ENCODE measurements at regions not wholly inside any gene's neighbourhood (a gene's known extent, or its start where the extent isn't known, plus 50 kb on each side); places are given as distances from the start of the nearest gene placed in this dataset.
"Not testable (repeated sequence)": the region's sequence is repeated elsewhere in the genome, so short reads cannot be mapped to it uniquely, and the experiment has no call there.

DNA sequence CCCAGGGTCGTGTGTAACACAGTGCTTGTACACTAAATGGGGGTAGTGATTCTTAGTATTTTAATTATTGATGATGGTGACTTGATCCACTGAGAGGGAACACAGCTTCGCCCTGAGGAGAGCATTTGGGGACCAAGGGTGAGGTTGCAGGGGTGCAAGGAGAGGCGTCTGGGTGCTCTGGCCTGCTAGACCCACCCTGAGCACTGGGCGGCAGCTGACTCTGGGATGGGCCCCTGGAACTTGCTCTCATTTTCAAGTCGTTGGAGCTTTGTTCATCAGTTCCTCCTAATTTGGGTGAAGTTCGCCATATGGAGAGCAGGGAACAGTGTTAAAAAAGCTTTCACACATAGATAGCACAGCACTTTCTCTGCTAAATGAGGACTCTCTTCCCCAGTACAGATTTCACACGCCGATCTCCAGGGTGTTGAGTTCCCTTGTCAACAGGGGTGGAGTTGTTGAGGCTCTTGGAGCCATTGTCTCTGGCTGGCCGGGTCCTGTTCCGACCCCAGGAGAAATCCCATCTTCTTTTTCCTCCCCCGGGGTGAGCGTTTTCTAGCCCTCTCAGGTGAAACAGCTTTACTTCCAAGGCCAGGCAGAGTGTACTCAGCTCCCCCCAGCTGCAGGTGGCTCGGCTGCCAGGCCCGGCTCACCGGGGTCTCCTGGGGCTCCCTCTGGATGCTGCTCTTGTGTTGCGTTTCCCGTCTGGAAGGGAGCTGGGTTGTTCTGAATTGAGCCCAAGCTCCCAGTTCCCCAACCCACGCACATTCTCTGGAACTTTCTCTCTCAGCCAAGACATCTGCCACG lies 367.4 kb downstream of the RPS6KC1 start:
- DNase-seq, result no peak

DNA sequence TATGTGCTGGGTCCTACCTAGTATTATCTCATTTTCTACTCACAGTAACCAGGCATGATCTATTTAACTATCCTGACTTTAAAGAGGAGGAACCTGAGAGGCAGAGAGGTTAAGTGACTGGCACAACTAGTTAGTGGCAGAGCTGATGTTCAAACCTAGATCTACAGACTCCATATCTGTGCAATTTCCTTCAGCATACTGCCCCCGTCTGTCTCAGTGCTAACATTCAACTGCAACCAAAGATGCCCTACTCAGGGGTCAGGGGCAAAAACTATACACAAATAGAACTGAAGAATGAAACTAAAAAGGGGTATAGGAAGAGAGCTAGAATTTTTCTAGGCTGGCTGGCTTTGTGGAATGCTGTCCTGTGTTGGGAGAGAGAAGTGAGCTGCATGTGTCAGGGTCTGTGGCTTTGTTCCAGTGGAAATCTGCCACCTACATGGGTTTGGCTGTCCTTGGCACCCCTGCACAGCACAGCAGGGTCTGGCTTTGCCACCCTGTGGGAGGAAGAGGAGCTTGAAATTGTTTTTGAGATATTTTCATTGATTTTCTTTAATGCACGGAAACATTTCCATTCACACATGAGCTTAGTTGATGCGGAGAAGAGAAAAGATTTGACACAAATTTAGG lies 368.5 kb downstream of the RPS6KC1 start:
- no peak for DNase-seq

DNA sequence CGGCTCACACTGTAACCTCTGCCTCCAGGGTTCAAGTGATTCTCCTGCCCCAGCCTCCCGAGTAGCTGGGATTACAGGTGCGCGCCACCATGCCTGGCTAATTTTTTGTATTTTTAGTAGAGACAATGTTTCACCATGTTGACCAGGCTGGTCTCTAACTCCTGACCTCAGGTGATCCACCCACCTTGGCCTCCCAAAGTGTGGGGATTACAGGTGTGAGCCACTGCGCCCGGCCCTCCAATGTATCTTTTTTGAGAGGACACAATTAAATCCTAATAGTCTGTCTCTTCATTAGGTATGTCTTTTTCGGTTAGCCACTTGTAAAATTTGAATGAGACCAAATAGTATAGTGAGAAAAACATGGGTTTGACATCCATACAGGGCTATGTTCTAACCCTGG lies 370.1 kb downstream of the RPS6KC1 start:
- DNase-seq, result not testable (repeated sequence)

DNA sequence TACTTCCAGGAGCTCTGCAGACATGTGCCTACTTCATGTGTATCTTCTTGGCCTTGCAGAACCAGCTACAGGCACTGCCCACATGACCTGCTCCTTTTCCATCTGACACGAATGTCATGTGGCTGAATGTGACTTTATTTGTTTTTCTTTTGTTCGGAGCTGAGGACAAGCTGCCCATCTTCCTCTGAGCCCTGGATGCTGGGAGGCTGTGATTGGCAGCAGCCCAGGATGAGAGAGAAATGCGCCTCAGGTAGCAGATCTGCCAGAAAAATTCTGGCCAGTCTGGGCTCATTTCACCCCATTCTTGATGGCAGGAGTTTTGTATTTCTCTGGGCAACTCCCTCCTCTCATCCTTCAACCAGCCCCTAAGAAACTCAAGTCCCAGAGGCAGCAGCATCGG lies 372.0 kb downstream of the RPS6KC1 start:
- DNase-seq, result no peak

DNA sequence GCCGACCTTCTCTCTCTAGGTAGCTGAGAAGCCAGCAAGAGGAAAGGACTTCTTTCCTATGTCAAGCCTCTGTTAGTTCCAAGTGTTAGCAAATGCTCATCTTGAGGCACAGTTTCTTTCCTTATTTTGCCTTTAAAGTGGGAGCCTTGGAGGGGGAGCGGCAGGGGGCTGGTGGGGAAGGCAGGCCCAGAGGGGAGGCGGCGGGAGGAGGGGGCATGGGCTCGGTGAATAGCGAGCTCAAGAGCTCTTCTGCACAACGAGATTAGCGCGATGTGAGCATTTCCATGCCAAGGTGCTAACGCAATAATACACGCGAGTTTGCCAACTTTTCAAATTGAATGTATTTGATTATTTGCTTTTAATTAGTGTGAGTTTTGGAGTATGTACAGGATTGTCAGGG lies 372.6 kb downstream of the RPS6KC1 start:
- no peak for DNase-seq

DNA sequence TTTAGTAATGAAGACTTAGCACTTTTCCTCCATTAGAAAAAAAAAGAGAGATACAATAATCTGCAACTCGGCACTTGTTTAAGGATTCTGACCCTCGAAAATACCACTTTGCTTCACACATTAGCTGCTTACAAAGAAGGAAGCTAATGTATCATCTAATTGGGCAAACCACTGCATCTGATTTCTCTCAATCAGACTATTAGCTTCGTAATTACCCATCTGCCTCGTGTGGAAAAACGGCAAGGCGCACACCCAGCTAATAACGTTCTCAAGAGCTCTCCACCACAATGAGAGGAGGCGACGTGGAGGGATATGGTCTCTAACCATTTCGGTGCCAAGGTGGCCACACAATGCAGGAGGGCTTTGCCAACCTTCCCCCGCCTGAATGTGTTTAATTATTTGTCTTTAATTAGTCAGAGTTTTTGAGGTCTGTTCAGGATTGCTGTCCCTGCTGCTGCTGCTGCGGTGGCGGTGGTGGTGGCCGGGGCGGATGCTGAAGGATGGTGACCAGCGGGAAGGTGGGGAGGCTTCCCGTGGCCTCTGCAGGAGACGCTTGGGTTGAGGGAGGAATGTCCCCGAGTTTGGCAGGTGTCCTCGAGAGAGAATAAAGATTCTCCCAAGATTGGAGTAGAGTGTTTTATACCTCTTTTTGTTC lies 374.5 kb downstream of the RPS6KC1 start:
- no peak for DNase-seq

DNA sequence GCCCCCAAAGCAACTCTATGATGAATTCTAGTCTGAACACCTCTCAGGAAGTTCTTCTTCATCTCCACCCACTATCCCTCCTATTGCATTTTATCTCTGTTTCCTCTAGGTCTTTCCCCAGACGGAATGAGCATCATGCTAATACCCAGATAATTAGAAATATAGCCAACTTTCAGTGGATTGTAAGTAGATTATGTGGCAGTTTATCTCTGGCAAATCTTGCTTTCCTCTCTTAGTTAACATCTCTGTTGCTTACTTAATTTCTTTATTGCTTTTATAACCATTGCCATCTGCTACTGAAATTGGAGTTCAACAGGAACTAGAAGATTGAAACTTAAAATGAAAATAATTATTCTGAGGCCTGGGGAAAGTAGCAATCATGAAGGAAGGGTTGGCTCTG lies 378.6 kb downstream of the RPS6KC1 start:
- DNase-seq, result no peak

DNA sequence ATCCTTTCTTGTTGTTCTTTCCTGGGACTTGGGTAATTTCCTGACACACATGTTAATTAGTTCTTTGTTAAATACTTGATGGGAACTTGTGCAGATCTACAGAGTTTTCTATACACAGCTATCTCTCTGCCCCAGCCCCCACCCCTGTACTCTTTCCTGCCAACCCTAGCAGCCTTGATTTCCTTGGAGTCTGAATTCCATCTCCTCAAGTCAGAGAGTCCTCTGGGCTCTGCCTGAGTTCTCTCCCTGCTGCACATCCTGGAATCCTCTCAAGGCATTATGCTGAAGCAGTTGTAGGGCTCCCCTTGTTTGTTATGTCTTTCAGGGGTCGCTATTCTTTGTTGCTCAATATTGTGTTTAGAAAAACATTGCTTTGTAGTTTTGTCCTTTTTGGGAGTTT lies 384.7 kb downstream of the RPS6KC1 start:
- DNase-seq, result no peak

DNA sequence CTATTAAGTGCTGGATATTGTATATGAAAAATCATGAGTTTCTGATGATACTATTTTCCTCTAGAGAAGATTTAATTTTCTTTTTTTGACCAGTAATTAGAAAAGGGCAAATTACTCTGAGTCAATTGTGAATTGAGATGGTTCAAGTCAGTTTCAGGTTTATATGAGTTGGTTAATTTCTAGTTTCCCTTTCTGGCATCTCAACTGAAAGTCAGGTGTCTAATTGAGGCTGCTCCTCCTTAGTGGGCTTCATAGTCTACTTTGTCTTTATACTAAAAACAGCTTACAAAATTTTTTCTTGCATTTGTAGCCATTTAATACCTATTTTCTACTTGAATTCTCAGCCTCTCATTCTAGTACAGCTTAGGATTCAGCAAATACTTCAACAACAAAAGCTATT lies 387.3 kb downstream of the RPS6KC1 start:
- no peak for DNase-seq

DNA sequence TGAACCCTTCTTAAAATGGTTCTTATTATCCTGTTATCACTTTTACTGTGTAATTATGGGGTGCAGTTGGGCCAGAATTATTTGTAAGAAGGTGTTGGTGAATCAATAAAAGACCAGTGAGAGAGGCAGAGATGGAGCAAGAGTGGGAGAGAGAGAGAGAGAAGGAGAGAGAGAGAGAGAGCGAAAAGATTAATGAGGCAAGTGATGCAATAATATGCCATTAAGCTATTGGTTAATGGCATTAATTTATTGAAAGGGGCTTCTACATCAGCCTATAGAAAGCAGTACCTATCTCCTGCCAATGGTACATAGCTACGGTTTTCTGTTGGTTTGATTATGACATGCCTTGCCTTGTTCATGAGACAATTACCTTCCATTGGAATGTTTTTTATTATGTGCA lies 388.7 kb downstream of the RPS6KC1 start:
- no peak for DNase-seq

DNA sequence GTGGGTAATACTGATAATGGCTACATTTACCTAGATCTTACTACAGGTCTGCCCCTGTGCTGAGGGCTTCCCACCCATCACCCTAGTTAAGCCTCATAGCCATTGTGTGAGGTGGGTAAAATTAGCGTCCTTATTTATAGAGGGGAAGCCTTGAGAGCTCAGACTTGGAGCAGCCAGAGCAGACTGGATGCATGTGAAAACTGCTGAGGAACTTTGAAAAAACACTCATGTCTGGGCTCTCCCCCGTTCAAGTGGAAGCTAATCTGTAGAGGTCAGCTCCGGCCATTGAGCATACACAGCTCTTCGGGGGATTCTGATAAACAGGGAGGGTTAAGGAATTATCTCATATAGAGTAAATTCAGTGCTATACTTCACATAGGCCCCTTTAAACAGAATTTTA lies 389.7 kb downstream of the RPS6KC1 start:
- DNase-seq, result no peak

DNA sequence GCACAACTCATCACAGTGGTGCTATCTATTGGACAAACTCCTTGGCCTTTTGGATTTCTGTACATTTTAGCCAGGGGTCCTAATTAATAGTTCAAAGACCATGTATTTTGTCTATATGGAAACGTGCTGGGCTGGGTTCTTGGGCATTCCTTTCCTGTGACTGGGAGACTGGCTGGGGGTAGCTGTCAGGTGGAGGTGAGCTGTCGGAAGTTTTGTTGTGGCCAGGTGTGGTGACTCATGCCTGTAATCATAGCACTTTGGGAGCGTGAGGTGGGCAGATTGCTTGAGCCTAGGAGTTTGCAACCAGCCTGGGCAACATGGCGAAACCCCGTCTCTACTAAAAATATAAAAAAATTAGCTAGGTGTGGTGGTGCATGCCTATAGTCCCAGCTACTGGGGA lies 392.4 kb downstream of the RPS6KC1 start:
- no peak for DNase-seq

DNA sequence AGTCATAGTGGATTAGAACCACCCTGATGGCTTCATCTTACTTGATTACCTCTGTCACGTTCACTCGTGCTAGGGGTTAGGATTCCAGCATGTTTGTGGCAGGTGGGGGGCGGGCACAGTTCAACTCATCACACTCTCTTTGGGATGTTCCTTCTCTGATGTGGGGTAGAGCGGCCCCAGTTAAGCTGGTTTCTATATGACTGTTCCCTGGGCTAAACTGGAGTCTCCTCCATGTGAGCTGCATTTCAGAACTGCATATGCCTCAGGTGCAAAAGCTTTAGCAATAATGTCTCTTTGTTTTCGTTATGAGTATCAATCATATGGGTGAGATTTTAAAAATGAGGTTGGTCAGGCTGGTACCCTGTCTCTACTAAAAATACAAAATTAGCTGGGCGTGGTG lies 393.2 kb downstream of the RPS6KC1 start:
- no peak for DNase-seq

DNA sequence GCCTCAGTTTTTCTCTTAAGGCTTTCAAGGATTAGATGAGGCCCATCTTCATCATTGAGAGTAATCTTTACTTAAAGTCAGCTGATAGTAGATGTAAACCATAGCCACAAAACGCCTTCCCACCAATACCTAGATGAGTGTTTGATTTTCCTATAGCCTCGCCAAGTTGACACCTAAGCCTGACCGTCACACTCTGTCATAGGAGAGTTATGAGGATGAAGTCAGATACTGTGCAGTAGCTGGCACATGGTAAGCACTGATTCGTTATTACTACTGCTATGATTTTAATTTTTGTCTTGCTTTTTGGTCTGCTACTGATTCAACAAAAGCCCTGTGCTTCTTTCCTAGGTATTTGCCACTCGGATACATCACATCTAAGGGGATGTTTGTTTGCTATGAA lies 395.5 kb downstream of the RPS6KC1 start:
- DNase-seq, result no peak

DNA sequence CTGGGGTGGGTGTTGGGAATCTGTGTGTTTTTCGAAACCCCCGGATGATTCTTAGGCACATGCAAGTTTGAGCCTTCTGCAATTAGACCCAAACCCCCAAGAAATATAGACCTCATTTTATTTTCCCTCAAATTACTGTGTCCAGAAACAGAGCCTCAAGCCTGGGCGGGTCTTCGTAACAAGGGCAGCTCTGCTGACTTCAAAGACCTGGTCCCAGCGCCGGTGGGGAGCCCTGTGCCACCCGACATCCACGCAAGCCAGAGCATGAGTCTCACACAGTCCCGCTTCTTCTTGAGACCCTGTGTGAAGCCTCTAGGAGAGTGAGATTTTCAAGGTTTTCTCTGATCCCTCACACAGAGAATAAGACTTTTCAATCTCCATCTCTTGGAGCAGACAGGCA lies 397.3 kb downstream of the RPS6KC1 start:
- no peak for DNase-seq

DNA sequence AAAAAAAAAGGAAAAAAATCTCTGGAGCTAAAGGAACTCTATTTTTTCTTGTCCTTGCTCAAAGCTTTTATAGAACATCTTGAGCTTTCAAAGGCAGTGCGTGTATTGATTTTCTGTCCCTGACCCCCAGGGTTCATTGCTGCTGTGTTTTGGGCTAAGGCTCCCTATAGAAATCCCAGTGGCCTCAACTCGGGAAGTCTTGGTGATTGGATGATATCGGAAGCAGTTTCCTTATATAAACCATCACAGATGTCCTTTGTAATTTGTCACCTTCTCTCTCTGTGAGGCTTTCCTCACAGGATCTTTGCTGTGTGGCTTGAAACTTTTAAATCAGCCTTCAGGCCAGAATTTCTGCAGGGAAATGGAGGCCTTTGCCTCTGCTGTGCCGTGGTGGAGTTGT lies 397.7 kb downstream of the RPS6KC1 start:
- DNase-seq, result no peak

DNA sequence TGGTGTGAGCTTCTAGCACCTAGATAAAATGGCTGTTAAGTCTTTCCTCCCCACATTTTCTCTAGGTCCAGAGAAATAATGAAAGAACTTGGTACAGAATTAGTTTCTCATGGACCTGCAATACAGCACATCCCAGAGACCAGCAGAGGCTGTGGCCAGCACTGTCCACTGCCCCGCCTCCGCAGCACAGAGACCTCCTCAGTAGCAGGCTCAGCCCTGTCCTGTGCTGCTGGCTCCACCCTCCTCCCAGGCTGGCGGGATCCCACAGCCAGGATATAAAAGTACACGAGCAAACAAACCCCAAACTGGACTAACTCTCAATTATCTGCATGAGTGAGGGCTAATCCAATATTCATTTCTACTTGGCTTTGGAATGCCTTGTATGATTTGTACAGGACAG lies 401.5 kb downstream of the RPS6KC1 start:
- DNase-seq, result no peak

DNA sequence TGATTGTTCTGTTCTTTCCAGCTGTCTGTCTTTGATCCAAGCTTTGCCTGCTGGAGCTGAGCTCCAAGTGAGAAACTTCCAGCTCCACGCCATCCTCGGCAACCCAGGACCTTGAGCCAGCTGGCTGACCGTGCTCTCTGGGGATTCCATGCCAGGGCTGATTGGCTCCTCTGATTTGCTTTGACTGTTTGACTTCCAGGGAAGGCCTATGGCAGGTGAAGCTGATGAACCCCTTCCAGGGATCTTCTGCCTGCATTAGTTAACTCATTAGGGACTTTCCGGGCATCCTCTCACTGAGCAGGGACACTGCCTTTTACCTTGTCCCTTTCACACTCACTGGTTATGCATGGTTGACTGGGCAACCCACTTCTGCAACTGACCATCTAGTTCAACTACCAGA lies 406.1 kb downstream of the RPS6KC1 start:
- no peak for DNase-seq

DNA sequence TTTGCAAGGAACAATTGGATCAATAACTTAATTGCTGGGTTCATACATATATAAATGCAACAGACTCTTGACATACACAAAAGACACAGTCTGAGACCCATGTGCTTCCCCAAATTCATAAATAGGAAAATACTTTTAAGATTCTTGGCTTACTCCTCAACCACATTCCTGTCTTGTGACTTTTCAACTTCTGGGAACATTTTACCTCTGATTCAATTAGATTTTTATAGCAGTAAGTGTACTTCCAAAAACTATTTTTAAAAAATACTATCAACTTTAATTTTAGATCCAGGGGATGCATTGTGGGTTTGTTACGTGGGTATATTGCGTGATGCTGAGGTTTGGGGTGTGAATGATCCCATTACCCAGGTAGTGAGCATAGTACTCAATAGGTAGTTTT lies 406.7 kb downstream of the RPS6KC1 start:
- DNase-seq, result no peak

DNA sequence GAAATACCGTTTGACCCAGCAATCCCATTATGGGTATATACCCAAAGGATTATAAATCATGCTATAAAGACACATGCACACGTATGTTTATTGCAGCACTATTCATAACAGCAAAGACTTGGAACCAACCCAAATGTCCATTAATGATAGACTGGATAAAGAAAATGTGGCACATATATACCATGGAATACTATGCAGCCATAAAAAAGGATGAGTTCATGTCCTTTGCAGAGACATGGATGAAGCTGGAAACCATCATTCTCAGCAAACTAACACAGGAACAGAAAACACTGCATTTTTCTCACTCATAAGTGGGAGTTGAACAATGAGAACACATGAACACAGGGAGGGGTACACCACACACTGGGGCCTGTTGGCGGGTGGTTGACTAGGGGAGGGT lies 411.3 kb downstream of the RPS6KC1 start:
- DNase-seq, result not testable (repeated sequence)

DNA sequence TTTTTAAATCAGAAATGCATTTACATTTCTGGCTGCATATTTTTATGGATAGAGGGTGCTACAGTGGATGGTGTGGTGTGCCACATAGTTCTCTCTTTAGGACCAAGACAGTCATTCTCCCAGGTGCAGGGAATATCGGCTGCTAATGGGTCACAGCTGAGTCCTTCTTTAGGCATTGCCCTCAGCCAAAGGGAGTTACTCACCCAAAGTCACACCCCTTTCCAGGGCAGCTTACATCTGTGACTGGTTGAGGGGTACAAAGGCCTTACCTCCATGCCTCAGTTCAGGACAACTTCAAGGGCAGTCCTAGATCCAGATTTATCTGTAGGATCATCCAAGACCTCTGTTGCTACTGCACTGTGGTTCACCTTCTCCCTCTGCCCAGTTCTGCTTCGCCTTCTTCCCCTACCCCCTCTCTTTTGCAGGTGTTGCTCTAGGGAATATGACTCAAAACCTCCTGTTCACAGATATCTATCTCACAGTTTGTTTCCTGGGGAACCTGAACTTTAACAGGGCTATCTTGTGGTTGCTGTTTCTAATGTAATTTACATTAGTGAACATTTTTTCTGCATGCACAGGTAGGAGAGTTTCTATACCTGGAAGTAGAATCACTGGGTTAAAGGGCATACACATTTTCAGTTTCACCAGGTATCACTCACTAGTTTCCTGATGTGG lies 413.9 kb downstream of the RPS6KC1 start:
- no peak for DNase-seq

DNA sequence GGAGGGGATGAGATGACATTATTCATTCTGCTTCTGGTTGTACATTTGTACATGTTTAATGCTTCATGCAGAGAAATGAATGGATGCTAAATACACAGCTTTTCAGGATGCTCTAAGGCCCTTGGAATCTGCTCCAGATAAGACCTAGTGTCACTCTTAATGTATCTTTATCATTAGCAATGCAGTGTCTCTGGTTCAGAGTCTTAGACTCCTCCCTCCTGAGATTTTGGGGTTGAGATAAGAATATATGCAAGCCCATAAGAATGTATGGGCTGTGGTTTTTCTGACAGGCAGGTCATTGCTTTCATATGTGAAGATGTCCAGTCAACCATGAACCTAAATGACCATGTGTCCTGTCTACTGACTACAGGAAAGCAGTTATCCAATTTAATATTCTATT lies 415.5 kb downstream of the RPS6KC1 start:
- DNase-seq, result no peak

DNA sequence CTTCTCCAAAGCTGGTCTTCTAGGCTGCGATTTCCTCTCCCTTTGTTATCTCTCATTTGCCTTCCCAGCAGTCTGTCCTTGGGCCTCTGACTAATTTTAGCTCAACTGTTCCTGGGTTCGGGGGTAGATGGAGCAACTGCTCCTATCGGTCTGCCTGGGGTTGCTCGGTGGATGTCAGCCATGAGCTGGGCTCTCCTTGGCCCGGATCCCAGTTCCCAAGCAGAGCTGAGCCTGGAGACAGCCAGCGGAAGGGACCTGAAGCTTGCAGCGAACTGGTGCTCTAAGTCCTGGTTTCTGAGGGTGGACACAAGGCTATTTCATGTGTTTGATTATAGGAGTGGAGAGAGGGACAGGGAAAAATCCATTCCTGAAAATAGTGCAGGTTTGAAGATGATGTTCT lies 423.0 kb downstream of the RPS6KC1 start:
- DNase-seq, result no peak

DNA sequence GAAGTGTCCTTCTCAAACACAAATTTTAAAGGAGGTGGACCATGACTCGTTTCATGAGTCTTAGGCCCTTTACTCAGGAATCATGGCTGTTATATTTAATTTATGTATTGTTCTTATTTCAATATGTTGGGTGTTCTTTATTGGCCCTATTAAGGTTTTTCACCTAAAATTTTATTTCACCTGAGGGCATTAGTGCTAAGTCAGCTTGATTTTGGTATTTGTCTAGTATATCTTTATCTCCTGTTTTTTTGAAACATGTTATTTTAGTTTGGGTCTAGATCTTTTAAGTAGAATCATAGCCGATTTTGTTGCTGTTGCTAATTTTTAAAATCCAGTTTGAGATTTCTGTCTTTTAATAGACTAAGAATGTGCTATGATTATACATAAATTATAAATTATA lies 430.4 kb downstream of the RPS6KC1 start:
- DNase-seq, result no peak

Measured in activated CD4-positive, CD25-positive, alpha-beta regulatory T cell (primary cell).